ENCODE measurements at regions not wholly inside any gene's neighbourhood (a gene's known extent, or its start where the extent isn't known, plus 50 kb on each side); places are given as distances from the start of the nearest gene placed in this dataset.

DNA sequence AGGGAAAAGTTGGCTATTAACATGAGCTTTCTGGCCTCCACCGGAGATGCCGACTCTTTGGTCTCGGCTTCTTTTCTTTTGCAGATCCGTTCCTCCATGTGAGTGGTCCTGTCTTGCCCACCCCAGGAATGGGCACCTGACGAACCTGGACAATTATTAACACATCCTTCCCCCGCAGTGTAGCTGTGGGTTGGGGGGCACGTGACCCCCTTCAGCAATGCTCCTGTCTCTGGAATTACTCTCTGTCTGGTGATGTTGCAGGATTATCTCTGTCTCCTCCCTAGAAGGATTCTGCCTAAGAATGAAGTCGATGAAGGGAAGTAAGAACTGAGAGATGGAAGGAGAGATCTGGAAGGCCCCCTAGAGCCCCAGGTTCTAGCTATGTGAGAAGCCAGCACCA, 115.2 kb upstream of the NPAS2 start:
- TF ChIP-seq CTCF (IDR thresholded peaks at IDR 0.05; ENCODE audit: low read depth, low read length, missing input control): no peak
- no peak for TF ChIP-seq HNF4G (IDR thresholded peaks at IDR 0.05)
- TF ChIP-seq, protein P1, sequence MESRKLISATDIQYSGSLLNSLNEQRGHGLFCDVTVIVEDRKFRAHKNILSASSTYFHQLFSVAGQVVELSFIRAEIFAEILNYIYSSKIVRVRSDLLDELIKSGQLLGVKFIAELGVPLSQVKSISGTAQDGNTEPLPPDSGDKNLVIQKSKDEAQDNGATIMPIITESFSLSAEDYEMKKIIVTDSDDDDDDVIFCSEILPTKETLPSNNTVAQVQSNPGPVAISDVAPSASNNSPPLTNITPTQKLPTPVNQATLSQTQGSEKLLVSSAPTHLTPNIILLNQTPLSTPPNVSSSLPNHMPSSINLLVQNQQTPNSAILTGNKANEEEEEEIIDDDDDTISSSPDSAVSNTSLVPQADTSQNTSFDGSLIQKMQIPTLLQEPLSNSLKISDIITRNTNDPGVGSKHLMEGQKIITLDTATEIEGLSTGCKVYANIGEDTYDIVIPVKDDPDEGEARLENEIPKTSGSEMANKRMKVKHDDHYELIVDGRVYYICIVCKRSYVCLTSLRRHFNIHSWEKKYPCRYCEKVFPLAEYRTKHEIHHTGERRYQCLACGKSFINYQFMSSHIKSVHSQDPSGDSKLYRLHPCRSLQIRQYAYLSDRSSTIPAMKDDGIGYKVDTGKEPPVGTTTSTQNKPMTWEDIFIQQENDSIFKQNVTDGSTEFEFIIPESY (IDR thresholded peaks at IDR 0.05): no peak
- Histone ChIP-seq H3K9me3 (ENCODE audit: control insufficient read depth in 4 of 4, low read length in 3 of 4) (no peaks in the 10 kb centered on the region), H3K4me3 (ENCODE audit: low read depth in 1 of 3, low read length in 3 of 3) (no peak overlapping the region), H3K27ac (ENCODE audit: low read depth in 1 of 2, low read length in 2 of 2) (no peak overlapping the region), H3K36me3 (ENCODE audit: control insufficient read depth in 4 of 4, insufficient read depth in 3 of 4, low read depth in 1 of 4, low read length in 3 of 4) (no peaks in the 10 kb centered on the region), H3K9ac (ENCODE audit: low read depth in 1 of 2, low read length in 2 of 2) (no peak overlapping the region), H3K4me1 (ENCODE audit: control insufficient read depth in 4 of 4, insufficient read depth in 4 of 4, low read length in 3 of 4) (no peaks in the 10 kb centered on the region), H3K27me3 (ENCODE audit: control insufficient read depth in 4 of 4, insufficient read depth in 4 of 4, low read length in 3 of 4) (no peaks in the 10 kb centered on the region)
- WGBS: 89% methylated on average over 8 of the region's 8 CpGs
- no peak for DNase-seq (ENCODE audit: low spot score)

- no peaks in the 10 kb centered on the region for H3K9me3 ChIP-seq (ENCODE audit: control insufficient read depth in 4 of 4, low read length in 3 of 4)
- H3K9ac ChIP-seq (ENCODE audit: low read depth in 1 of 2, low read length in 2 of 2): no peak overlapping the region
- no peak overlapping the region for H3K27ac ChIP-seq (ENCODE audit: low read depth in 1 of 2, low read length in 2 of 2)
- no peaks in the 10 kb centered on the region for H3K4me1 ChIP-seq (ENCODE audit: control insufficient read depth in 4 of 4, insufficient read depth in 4 of 4, low read length in 3 of 4)
- H3K27me3 ChIP-seq (ENCODE audit: control insufficient read depth in 4 of 4, insufficient read depth in 4 of 4, low read length in 3 of 4): no peaks in the 10 kb centered on the region
- WGBS: 85% methylated on average over 21 of the region's 21 CpGs
- H3K36me3 ChIP-seq (ENCODE audit: control insufficient read depth in 4 of 4, insufficient read depth in 3 of 4, low read depth in 1 of 4, low read length in 3 of 4): no peaks in the 10 kb centered on the region
- TF ChIP-seq MAX (IDR thresholded peaks at IDR 0.05) (no peak), SP1 (IDR thresholded peaks at IDR 0.05) (no peak), NR2F2 (IDR thresholded peaks at IDR 0.05) (no peak), GABPA (IDR thresholded peaks at IDR 0.05 in 1 of 2, conservative IDR thresholded peaks at IDR 0.05 in 1 of 2) (no peak), YY1 (IDR thresholded peaks at IDR 0.05) (no peak), RXRA (IDR thresholded peaks at IDR 0.05) (no peak), RAD21 (IDR thresholded peaks at IDR 0.05) (no peak), TAF1 (conservative IDR thresholded peaks at IDR 0.05) (no peak), HNF4G (IDR thresholded peaks at IDR 0.05) (no peak), HNF4A (conservative IDR thresholded peaks at IDR 0.05) (no peak), FOXA2 (IDR thresholded peaks at IDR 0.05) (no peak), CTCF (IDR thresholded peaks at IDR 0.05; ENCODE audit: low read depth, low read length, missing input control) (no peak), REST (IDR thresholded peaks at IDR 0.05) (no peak), EGR1 (IDR thresholded peaks at IDR 0.05; ENCODE audit: low read depth in 2 of 2) (no peak)
- TF ChIP-seq, protein P2, sequence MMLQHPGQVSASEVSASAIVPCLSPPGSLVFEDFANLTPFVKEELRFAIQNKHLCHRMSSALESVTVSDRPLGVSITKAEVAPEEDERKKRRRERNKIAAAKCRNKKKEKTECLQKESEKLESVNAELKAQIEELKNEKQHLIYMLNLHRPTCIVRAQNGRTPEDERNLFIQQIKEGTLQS (IDR thresholded peaks at IDR 0.05): no peak
- TF ChIP-seq, protein P1 (IDR thresholded peaks at IDR 0.05): no peak
- DNase-seq (ENCODE audit: low spot score): no peak
- H3K4me3 ChIP-seq (ENCODE audit: low read depth in 1 of 3, low read length in 3 of 3): no peak overlapping the region
Measured at GRCh38 chr2:100707016-100707947, 112.7 kb upstream of the NPAS2 start.
